SK-N-SH (cell line): ENCODE measurements at regions not wholly inside any gene's neighbourhood (a gene's known extent, or its start where the extent isn't known, plus 50 kb on each side); places are given as distances from the start of the nearest gene placed in this dataset.

ENCODE experiments used
- CTCF ChIA-PET: fragments of 300-600, 350-600 bp; formaldehyde crosslinking; extraction: SDS; loops from one replicate; lab custom pipeline; 2021; lab: Yijun Ruan, JAX
- POLR2A ChIA-PET: fragments of 350-600 bp; sonication (Branson Sonifier 250); formaldehyde crosslinking; extraction: SDS; loops from one replicate; lab custom pipeline; 2020; ENCODE audit warnings: antibody characterized with exemption, inconsistent platforms; lab: Yijun Ruan, JAX
- DNase-seq: peaks from one replicate; pipeline ENCODE4 v3.0.0; 2012
- H2AFZ ChIP-seq: fragments of 200-600 bp; sonication (generic); 2 replicates; pipeline ENCODE4 v1.8.1; 2016; ENCODE audit warnings: antibody characterized with exemption, mild to moderate bottlenecking, low read depth
- H3F3A ChIP-seq: fragments of 200-600 bp; sonication (generic); replicated peaks from 2 replicates; pipeline ENCODE3; 2016; ENCODE audit warnings: antibody characterized with exemption, mild to moderate bottlenecking; ENCODE audit not compliant: insufficient read depth
- H3K27ac ChIP-seq, 2 experiments: fragments of 200-500 bp in 1 of 2; fragments of 200-600 bp in 1 of 2; sonication (Bioruptor generic) in 1 of 2; sonication (generic), shearing (Covaris generic) in 1 of 2; 2 replicates each; pipeline versions ENCODE4 v1.5.1 to v1.6.1; 2014 to 2016; ENCODE audit warnings: low read depth in 2 of 2, inconsistent platforms in 1 of 2, low read length in 1 of 2, mild to moderate bottlenecking in 1 of 2, mixed read lengths in 1 of 2
- H3K27me3 ChIP-seq: fragments of 200-600 bp; sonication (generic), shearing (Covaris generic); 2 replicates; pipeline ENCODE4 v1.6.1; 2016; ENCODE audit warnings: mixed run types; ENCODE audit not compliant: insufficient read depth
- H3K36me3 ChIP-seq, 2 experiments: fragments of 200-500 bp in 1 of 2; fragments of 200-600 bp in 1 of 2; sonication (Bioruptor generic) in 1 of 2; sonication (generic) in 1 of 2; replicated peaks in 1 of 2; 2 replicates each; pipeline versions ENCODE3 to v1.5.1; 2014 to 2016; ENCODE audit warnings: low read length in 1 of 2, mild to moderate bottlenecking in 1 of 2; ENCODE audit not compliant: insufficient read depth in 2 of 2, control insufficient read depth in 1 of 2
- H3K4me1 ChIP-seq, 2 experiments: fragments of 200-500 bp in 1 of 2; fragments of 200-600 bp in 1 of 2; sonication (Bioruptor generic) in 1 of 2; sonication (generic), shearing (Covaris generic) in 1 of 2; 2 replicates each; pipeline versions ENCODE4 v1.5.1 to v1.6.1; 2014 to 2016; ENCODE audit warnings: low read depth in 1 of 2, low read length in 1 of 2, mixed run types in 1 of 2; ENCODE audit not compliant: insufficient read depth in 2 of 2, control insufficient read depth in 1 of 2
- H3K4me2 ChIP-seq: fragments of 200-600 bp; sonication (generic), shearing (Covaris generic); 2 replicates; pipeline ENCODE4 v1.6.1; 2017; ENCODE audit warnings: mixed run types
- H3K4me3 ChIP-seq, 2 experiments: fragments of 200-500 bp in 1 of 2; fragments of 200-600 bp in 1 of 2; sonication (Bioruptor generic) in 1 of 2; sonication (generic), shearing (Covaris generic) in 1 of 2; 2 replicates each; pipeline versions ENCODE4 v1.5.1 to v1.8.1; 2014 to 2016; ENCODE audit warnings: low read depth in 2 of 2, inconsistent platforms in 1 of 2, low read length in 1 of 2, mild to moderate bottlenecking in 1 of 2, mixed read lengths in 1 of 2, moderate library complexity in 1 of 2
- H3K79me2 ChIP-seq: fragments of 200-600 bp; sonication (generic); 2 replicates; pipeline ENCODE4 v1.8.1; 2017; ENCODE audit warnings: mild to moderate bottlenecking; ENCODE audit not compliant: insufficient read depth
- H3K9ac ChIP-seq: fragments of 200-600 bp; sonication (generic); 2 replicates; pipeline ENCODE4 v1.6.1; 2017; ENCODE audit warnings: mixed run types
- H3K9me2 ChIP-seq: fragments of 200-600 bp; sonication (generic); 2 replicates; pipeline ENCODE4 v1.6.1; 2017; ENCODE audit warnings: mixed run types
- H3K9me3 ChIP-seq: fragments of 200-600 bp; sonication (generic); 2 replicates; pipeline ENCODE4 v1.6.1; 2017; ENCODE audit warnings: mixed run types, mild to moderate bottlenecking, moderate library complexity
- H4K20me1 ChIP-seq: fragments of 200-600 bp; sonication (generic); 2 replicates; pipeline ENCODE4 v1.6.1; 2017; ENCODE audit warnings: mild to moderate bottlenecking, mixed run types; ENCODE audit not compliant: insufficient read depth
- CHD2 ChIP-seq: fragments of 150-350 bp; IDR thresholded peaks from 2 replicates; pipeline ENCODE4 v1.6.1; 2018; ENCODE audit warnings: low read length; ENCODE audit not compliant: partially characterized antibody
- EP300 ChIP-seq, 2 experiments: IDR thresholded peaks; 2 replicates each; pipeline versions ENCODE4 v1.4.0 to v1.6.1; 2012; ENCODE audit warnings: borderline replicate concordance in 1 of 2, low read depth in 1 of 2, low read length in 1 of 2
- FOSL2 ChIP-seq: IDR thresholded peaks from 2 replicates; pipeline ENCODE4 v1.4.0; 2012; ENCODE audit warnings: low read depth, mild to moderate bottlenecking, moderate library complexity, borderline replicate concordance
- GABPA ChIP-seq: IDR thresholded peaks from 2 replicates; pipeline ENCODE4 v1.4.0; 2012; ENCODE audit warnings: low read depth, mild to moderate bottlenecking
- JUND ChIP-seq: IDR thresholded peaks from 2 replicates; pipeline ENCODE4 v1.4.0; 2012
- NFIC ChIP-seq: IDR thresholded peaks from 2 replicates; pipeline ENCODE4 v1.4.0; 2012; ENCODE audit warnings: borderline replicate concordance
- NRF1 ChIP-seq: IDR thresholded peaks from 2 replicates; pipeline ENCODE4 v1.6.1; 2012; ENCODE audit warnings: low read depth, mild to moderate bottlenecking, low read length
- POLR2AphosphoS5 ChIP-seq: IDR thresholded peaks from 2 replicates; pipeline ENCODE4 v1.6.1; 2012; ENCODE audit warnings: low read depth, low read length
- RAD21 ChIP-seq: IDR thresholded peaks from 2 replicates; pipeline ENCODE4 v1.6.1; 2012; ENCODE audit warnings: mild to moderate bottlenecking, low read length
- REST ChIP-seq: IDR thresholded peaks from 2 replicates; pipeline ENCODE4 v1.6.1; 2012; ENCODE audit warnings: mild to moderate bottlenecking, low read depth, low read length, moderate library complexity
- SIN3A ChIP-seq: IDR thresholded peaks from 2 replicates; pipeline ENCODE4 v1.6.1; 2012; ENCODE audit warnings: low read depth, mild to moderate bottlenecking, low read length, moderate library complexity, borderline replicate concordance
- SMC3 ChIP-seq: IDR thresholded peaks from 2 replicates; pipeline ENCODE4 v1.6.1; 2012; ENCODE audit warnings: low read depth, low read length, improper control_type of control experiment
- TAF1 ChIP-seq: IDR thresholded peaks from 2 replicates; pipeline ENCODE4 v1.6.1; 2012; ENCODE audit warnings: low read depth, mild to moderate bottlenecking, low read length, moderate library complexity, borderline replicate concordance
- TCF12 ChIP-seq: IDR thresholded peaks from 2 replicates; pipeline ENCODE4 v1.4.0; 2012
- YY1 ChIP-seq: IDR thresholded peaks from 2 replicates; pipeline ENCODE4 v1.4.0; 2012; ENCODE audit warnings: low read depth, mild to moderate bottlenecking
- WGBS: methylation state at CpG from one replicate; pipeline ENCODE4 v1.1.6; 2017; ENCODE audit warnings: low lambda C conversion rate; 5-methylcytosine and 5-hydroxymethylcytosine counted together
- TF ChIP-seq, protein P1 (sequence below): IDR thresholded peaks from 2 replicates; pipeline ENCODE4 v1.4.0; 2012; ENCODE audit warnings: low read depth, borderline replicate concordance
- TF ChIP-seq, protein P2 (sequence below): IDR thresholded peaks from 2 replicates; pipeline ENCODE4 v1.4.0; 2012; ENCODE audit warnings: low read depth, borderline replicate concordance

DNA sequence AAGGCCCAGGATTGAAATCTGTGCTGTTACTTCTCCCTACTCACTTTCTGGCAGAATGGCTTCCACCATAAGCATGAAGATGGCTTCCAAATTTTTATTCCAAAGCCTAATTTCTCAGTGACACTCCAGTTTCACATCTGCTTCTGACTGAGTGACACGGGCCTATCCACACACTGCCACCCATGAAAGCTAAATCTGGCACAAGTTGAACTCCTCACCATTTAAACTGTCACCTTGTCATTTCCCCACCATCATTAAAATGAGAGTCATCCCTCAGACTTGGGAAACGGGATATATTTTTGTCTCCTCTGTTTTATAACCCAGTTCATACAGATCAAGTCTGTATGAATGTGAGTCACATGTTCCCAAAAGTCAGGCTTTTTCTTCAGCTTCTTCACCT is 77.1 kb downstream of the MGST1 start:
- POLR2A ChIA-PET: no interaction called here
- Histone ChIP-seq H3K4me2 (no peak overlapping the region), H4K20me1 (no peaks in the 10 kb centered on the region), H3F3A (no peaks in the 10 kb centered on the region), H3K79me2 (no peaks in the 10 kb centered on the region), H2AFZ (no peak overlapping the region), H3K9ac (no peak overlapping the region), H3K4me1 (no peaks in the 10 kb centered on the region), H3K27me3 (no peaks in the 10 kb centered on the region), H3K4me3 (no peak overlapping the region), H3K9me3 (no peaks in the 10 kb centered on the region; the same call in 1 of the 2 replicates), H3K9me2 (0 out of 2 replicates have a peak, but pooled peaks cover 4% of the 10 kb centered on the region), H3K36me3 (no peaks in the 10 kb centered on the region), H3K27ac (no peak overlapping the region)
- TF ChIP-seq JUND (no peak), NRF1 (no peak), SIN3A (no peak), REST (no peak), SMC3 (no peak), TAF1 (no peak), NFIC (no peak), RAD21 (no peak), YY1 (no peak), CHD2 (no peak), TCF12 (no peak), POLR2AphosphoS5 (no peak), EP300 (IDR thresholded peaks at IDR 0.05; ENCODE audit: borderline replicate concordance in 1 of 2, low read depth in 1 of 2, low read length in 1 of 2) (no peak), GABPA (no peak), FOSL2 (no peak)
- TF ChIP-seq, protein P1, sequence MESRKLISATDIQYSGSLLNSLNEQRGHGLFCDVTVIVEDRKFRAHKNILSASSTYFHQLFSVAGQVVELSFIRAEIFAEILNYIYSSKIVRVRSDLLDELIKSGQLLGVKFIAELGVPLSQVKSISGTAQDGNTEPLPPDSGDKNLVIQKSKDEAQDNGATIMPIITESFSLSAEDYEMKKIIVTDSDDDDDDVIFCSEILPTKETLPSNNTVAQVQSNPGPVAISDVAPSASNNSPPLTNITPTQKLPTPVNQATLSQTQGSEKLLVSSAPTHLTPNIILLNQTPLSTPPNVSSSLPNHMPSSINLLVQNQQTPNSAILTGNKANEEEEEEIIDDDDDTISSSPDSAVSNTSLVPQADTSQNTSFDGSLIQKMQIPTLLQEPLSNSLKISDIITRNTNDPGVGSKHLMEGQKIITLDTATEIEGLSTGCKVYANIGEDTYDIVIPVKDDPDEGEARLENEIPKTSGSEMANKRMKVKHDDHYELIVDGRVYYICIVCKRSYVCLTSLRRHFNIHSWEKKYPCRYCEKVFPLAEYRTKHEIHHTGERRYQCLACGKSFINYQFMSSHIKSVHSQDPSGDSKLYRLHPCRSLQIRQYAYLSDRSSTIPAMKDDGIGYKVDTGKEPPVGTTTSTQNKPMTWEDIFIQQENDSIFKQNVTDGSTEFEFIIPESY: no peak
- TF ChIP-seq, protein P2, sequence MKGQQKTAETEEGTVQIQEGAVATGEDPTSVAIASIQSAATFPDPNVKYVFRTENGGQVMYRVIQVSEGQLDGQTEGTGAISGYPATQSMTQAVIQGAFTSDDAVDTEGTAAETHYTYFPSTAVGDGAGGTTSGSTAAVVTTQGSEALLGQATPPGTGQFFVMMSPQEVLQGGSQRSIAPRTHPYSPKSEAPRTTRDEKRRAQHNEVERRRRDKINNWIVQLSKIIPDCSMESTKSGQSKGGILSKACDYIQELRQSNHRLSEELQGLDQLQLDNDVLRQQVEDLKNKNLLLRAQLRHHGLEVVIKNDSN: no peak
- 8% methylated on average over 2 of the region's 2 CpGs for WGBS
- CTCF ChIA-PET: no interaction called here
- no peak for DNase-seq
